ENCODE measurements at regions not wholly inside any gene's neighbourhood (a gene's known extent, or its start where the extent isn't known, plus 50 kb on each side); places are given as distances from the start of the nearest gene placed in this dataset.

- TF ChIP-seq CTCF (IDR thresholded peaks at IDR 0.05; ENCODE audit: control insufficient read depth, insufficient read depth, low read depth, low read length, missing control alignments), result no peak
- no peak overlapping the region for H3K4me3 ChIP-seq (ENCODE audit: control insufficient read depth, low read depth, low read length)
- DNase-seq (ENCODE audit: low read depth), result peak; percentile 80
Measured at GRCh38 chr2:215764441-215765048, 248.8 kb downstream of the MREG start.

GRCh38 chr2:215760557-215760956, 252.8 kb downstream of the MREG start:
- DNase-seq (ENCODE audit: low read depth), result no peak
- no peak overlapping the region for H3K4me3 ChIP-seq (ENCODE audit: control insufficient read depth, low read depth, low read length)
- TF ChIP-seq CTCF (IDR thresholded peaks at IDR 0.05; ENCODE audit: control insufficient read depth, insufficient read depth, low read depth, low read length, missing control alignments), result no peak

- DNase-seq (ENCODE audit: low read depth), result no peak
- H3K4me3 ChIP-seq (ENCODE audit: control insufficient read depth, low read depth, low read length), result no peak overlapping the region
- TF ChIP-seq CTCF (IDR thresholded peaks at IDR 0.05; ENCODE audit: control insufficient read depth, insufficient read depth, low read depth, low read length, missing control alignments), result no peak
Measured at GRCh38 chr2:215760091-215760490, 253.3 kb downstream of the MREG start.

GRCh38 chr2:215758691-215759090, 254.7 kb downstream of the MREG start:
- no peak for TF ChIP-seq CTCF (IDR thresholded peaks at IDR 0.05; ENCODE audit: control insufficient read depth, insufficient read depth, low read depth, low read length, missing control alignments)
- no peak for DNase-seq (ENCODE audit: low read depth)
- H3K4me3 ChIP-seq (ENCODE audit: control insufficient read depth, low read depth, low read length), result no peak overlapping the region

GRCh38 chr2:215756346-215756730, 257.0 kb downstream of the MREG start:
- no peak for TF ChIP-seq CTCF (IDR thresholded peaks at IDR 0.05; ENCODE audit: control insufficient read depth, insufficient read depth, low read depth, low read length, missing control alignments)
- DNase-seq (ENCODE audit: low read depth), result no peak
- H3K4me3 ChIP-seq (ENCODE audit: control insufficient read depth, low read depth, low read length), result no peak overlapping the region

GRCh38 chr2:215755641-215756345, 257.6 kb downstream of the MREG start:
- no peak overlapping the region for H3K4me3 ChIP-seq (ENCODE audit: control insufficient read depth, low read depth, low read length)
- DNase-seq (ENCODE audit: low read depth), result no peak
- TF ChIP-seq CTCF (IDR thresholded peaks at IDR 0.05; ENCODE audit: control insufficient read depth, insufficient read depth, low read depth, low read length, missing control alignments), result no peak
